ENCODE measurements at regions not wholly inside any gene's neighbourhood (a gene's known extent, or its start where the extent isn't known, plus 50 kb on each side); places are given as distances from the start of the nearest gene placed in this dataset.
"Not testable (repeated sequence)": the region's sequence is repeated elsewhere in the genome, so short reads cannot be mapped to it uniquely, and the experiment has no call there.

- no peaks in the 10 kb centered on the region for H3K27me3 ChIP-seq
- no peaks in the 10 kb centered on the region for H3K36me3 ChIP-seq (replicated peaks in 1 of 2; ENCODE audit: insufficient read depth in 1 of 2, low read depth in 2 of 2)
- no peaks in the 10 kb centered on the region for H3K9me3 ChIP-seq
- ATAC-seq (no peak), DNase-seq (no peak)
- 34 to 36% methylated on average over 13 of the region's 13 CpGs for WGBS, 2 donors
- intact Hi-C loops (cut with DNase I) = no loop called here
- no peak overlapping the region for H3K27ac ChIP-seq
- H3K4me1 ChIP-seq = no peaks in the 10 kb centered on the region
- H3K4me3 ChIP-seq = no peak overlapping the region
- TF ChIP-seq CTCF (IDR thresholded peaks at IDR 0.05) (no peak), POLR2A (IDR thresholded peaks at IDR 0.05) (no peak)
Observed at GRCh38 chr15:95075792-95076677, 844.7 kb downstream of the MCTP2 start.

- DNase-seq (no peak), ATAC-seq (no peak)
- no peaks in the 10 kb centered on the region for H3K36me3 ChIP-seq (replicated peaks in 1 of 2; ENCODE audit: insufficient read depth in 1 of 2, low read depth in 2 of 2)
- no peaks in the 10 kb centered on the region for H3K27me3 ChIP-seq
- TF ChIP-seq POLR2A (IDR thresholded peaks at IDR 0.05) = no peak
- TF ChIP-seq CTCF (IDR thresholded peaks at IDR 0.05) = no peak
- no peaks in the 10 kb centered on the region for H3K9me3 ChIP-seq
- intact Hi-C loops (cut with DNase I) = no loop called here
- no peaks in the 10 kb centered on the region for H3K4me1 ChIP-seq
- no peak overlapping the region for H3K4me3 ChIP-seq
- no peak overlapping the region for H3K27ac ChIP-seq
Observed at GRCh38 chr15:95076678-95076990, 845.3 kb downstream of the MCTP2 start.

GRCh38 chr15:95078003-95078402 lies 846.6 kb downstream of the MCTP2 start:
- no peak for DNase-seq
- 42 to 53% methylated on average over 2 of the region's 2 CpGs for WGBS, 2 donors
- ATAC-seq = no peak
- no peaks in the 10 kb centered on the region for H3K27me3 ChIP-seq
- H3K4me1 ChIP-seq = no peaks in the 10 kb centered on the region
- TF ChIP-seq POLR2A (IDR thresholded peaks at IDR 0.05) (no peak), CTCF (IDR thresholded peaks at IDR 0.05) (no peak)
- H3K9me3 ChIP-seq = no peaks in the 10 kb centered on the region
- no peak overlapping the region for H3K4me3 ChIP-seq
- H3K27ac ChIP-seq = no peak overlapping the region
- intact Hi-C loops (cut with DNase I) = no loop called here
- H3K36me3 ChIP-seq (replicated peaks in 1 of 2; ENCODE audit: insufficient read depth in 1 of 2, low read depth in 2 of 2) = no peaks in the 10 kb centered on the region

GRCh38 chr15:95080228-95080627 lies 848.9 kb downstream of the MCTP2 start:
- H3K27ac ChIP-seq; intact Hi-C loops (cut with DNase I); H3K4me3 ChIP-seq; ATAC-seq; H3K4me1 ChIP-seq; H3K9me3 ChIP-seq; H3K27me3 ChIP-seq; DNase-seq; H3K36me3 ChIP-seq (replicated peaks in 1 of 2; ENCODE audit: insufficient read depth in 1 of 2, low read depth in 2 of 2): not testable (repeated sequence)
- 59 to 60% methylated on average over 1 of the region's 1 CpG for WGBS, 2 donors

- H3K36me3 ChIP-seq (replicated peaks in 1 of 2; ENCODE audit: insufficient read depth in 1 of 2, low read depth in 2 of 2) = no peaks in the 10 kb centered on the region
- 58 to 67% methylated on average over 1 of the region's 1 CpG for WGBS, 2 donors
- DNase-seq = no peak
- no peaks in the 10 kb centered on the region for H3K27me3 ChIP-seq
- TF ChIP-seq POLR2A (IDR thresholded peaks at IDR 0.05) (no peak), CTCF (IDR thresholded peaks at IDR 0.05) (no peak)
- H3K27ac ChIP-seq = no peak overlapping the region
- no peak overlapping the region for H3K4me3 ChIP-seq
- intact Hi-C loops (cut with DNase I) = no loop called here
- ATAC-seq = no peak
- no peaks in the 10 kb centered on the region for H3K4me1 ChIP-seq
- no peaks in the 10 kb centered on the region for H3K9me3 ChIP-seq
Observed at GRCh38 chr15:95085056-95085455, 853.7 kb downstream of the MCTP2 start.

Data from body of pancreas (tissue), 4 donors.